HEK293 (cell line): ENCODE measurements at regions not wholly inside any gene's neighbourhood (a gene's known extent, or its start where the extent isn't known, plus 50 kb on each side); places are given as distances from the start of the nearest gene placed in this dataset.

Source experiments
- CTCF ChIP-seq: fragments of 450-650 bp; formaldehyde crosslinking; IDR thresholded peaks from 2 replicates; pipeline ENCODE4 v1.5.1; 2016; ENCODE audit warnings: missing biosample characterization, missing genetic modification characterization
- GLI4 ChIP-seq: fragments of 450-650 bp; formaldehyde crosslinking; IDR thresholded peaks from 2 replicates; pipeline ENCODE4 v1.5.1; 2016; ENCODE audit warnings: missing biosample characterization, missing genetic modification characterization
- SP2 ChIP-seq: fragments of 450-650 bp; formaldehyde crosslinking; IDR thresholded peaks from 2 replicates; pipeline ENCODE4 v1.5.1; 2016; ENCODE audit warnings: missing biosample characterization, missing genetic modification characterization
- ZNF274 ChIP-seq, 2 experiments: fragments of 200-500 bp in 1 of 2; fragments of 450-650 bp in 1 of 2; sonication (Bioruptor generic) in 1 of 2; formaldehyde crosslinking in 1 of 2; IDR thresholded peaks; 2 replicates each; pipeline versions ENCODE4 v1.5.1 to v1.6.1; 2014 to 2016; ENCODE audit warnings: borderline replicate concordance in 1 of 2, inconsistent platforms in 1 of 2, low read length in 1 of 2, missing biosample characterization in 1 of 2, missing genetic modification characterization in 1 of 2
- ZNF645 ChIP-seq: fragments of 450-650 bp; formaldehyde crosslinking; IDR thresholded peaks from 2 replicates; pipeline ENCODE4; 2016; ENCODE audit warnings: missing biosample characterization, missing genetic modification characterization
- ZNF776 ChIP-seq: fragments of 450-650 bp; formaldehyde crosslinking; IDR thresholded peaks from 2 replicates; pipeline ENCODE4 v1.5.0; 2017; ENCODE audit warnings: missing biosample characterization, missing genetic modification characterization, borderline replicate concordance
- TF ChIP-seq, protein P1 (sequence below): fragments of 450-650 bp; formaldehyde crosslinking; IDR thresholded peaks from 2 replicates; pipeline ENCODE4 v1.5.1; 2016; ENCODE audit warnings: missing biosample characterization, missing genetic modification characterization

DNA sequence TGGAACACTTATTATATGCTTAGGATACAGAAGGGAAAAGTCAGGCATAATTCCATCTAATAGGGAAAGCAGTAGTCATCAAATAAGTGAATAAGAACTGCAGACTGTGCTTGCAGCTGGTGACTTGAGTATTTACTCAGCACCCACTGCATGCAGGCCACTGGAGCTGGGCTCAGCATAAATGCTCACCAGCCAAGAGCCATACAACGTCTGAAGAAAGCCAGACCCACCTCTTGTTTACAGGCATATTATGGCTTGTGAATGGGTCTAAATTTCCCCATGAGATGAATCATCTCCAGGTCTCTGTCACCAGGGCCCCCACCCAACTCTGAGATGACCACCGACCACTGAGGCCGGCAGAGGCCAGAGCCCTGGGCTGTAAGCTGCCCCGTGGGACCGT is 123.8 kb upstream of the PKDCC start:
- TF ChIP-seq CTCF (tag by site-specific recombination), result no peak
- no peak for TF ChIP-seq ZNF645 (tag by site-specific recombination)
- TF ChIP-seq, protein P1, sequence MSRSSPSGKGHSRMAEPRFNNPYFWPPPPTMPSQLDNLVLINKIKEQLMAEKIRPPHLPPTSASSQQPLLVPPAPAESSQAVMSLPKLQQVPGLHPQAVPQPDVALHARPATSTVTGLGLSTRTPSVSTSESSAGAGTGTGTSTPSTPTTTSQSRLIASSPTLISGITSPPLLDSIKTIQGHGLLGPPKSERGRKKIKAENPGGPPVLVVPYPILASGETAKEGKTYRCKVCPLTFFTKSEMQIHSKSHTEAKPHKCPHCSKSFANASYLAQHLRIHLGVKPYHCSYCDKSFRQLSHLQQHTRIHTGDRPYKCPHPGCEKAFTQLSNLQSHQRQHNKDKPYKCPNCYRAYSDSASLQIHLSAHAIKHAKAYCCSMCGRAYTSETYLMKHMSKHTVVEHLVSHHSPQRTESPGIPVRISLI (tag by site-specific recombination), result no peak
- TF ChIP-seq ZNF274 (IDR thresholded peaks at IDR 0.05; ENCODE audit: low read length), result no peak
- TF ChIP-seq ZNF274 (tag by site-specific recombination; IDR thresholded peaks at IDR 0.05; ENCODE audit: borderline replicate concordance), result no peak
- TF ChIP-seq GLI4, result no peak
- TF ChIP-seq ZNF776 (tag by site-specific recombination), result no peak
- TF ChIP-seq SP2, result no peak
